Suprapubic skin (tissue), 4 donors: ENCODE measurements at regions not wholly inside any gene's neighbourhood (a gene's known extent, or its start where the extent isn't known, plus 50 kb on each side); places are given as distances from the start of the nearest gene placed in this dataset.

Experiments used
- DNase-seq, 2 donors: peaks; one replicate each; pipeline ENCODE4 v3.0.0-alpha.2; 2019; ENCODE audit warnings: low spot score in 2 of 2
- H3K27ac ChIP-seq: fragments of 200-600 bp; sonication (generic); one replicate; pipeline ENCODE4 v1.5.1; 2019
- H3K27me3 ChIP-seq: fragments of 200-600 bp; sonication (generic); one replicate; pipeline ENCODE4 v1.5.1; 2019
- H3K36me3 ChIP-seq: fragments of 200-600 bp; sonication (generic); one replicate; pipeline ENCODE4 v1.5.1; 2019
- H3K4me1 ChIP-seq: fragments of 200-600 bp; sonication (generic); one replicate; pipeline ENCODE4 v1.5.1; 2019
- H3K4me3 ChIP-seq: fragments of 200-600 bp; sonication (generic); one replicate; pipeline ENCODE4 v1.5.1; 2019; ENCODE audit warnings: mild to moderate bottlenecking
- H3K9me3 ChIP-seq: fragments of 200-600 bp; sonication (generic); one replicate; pipeline ENCODE4 v1.5.1; 2019
- EP300 ChIP-seq: sonication (generic); formaldehyde crosslinking; IDR thresholded peaks from one replicate; pipeline ENCODE4 v1.6.1; 2017; ENCODE audit warnings: antibody characterized with exemption
- POLR2A ChIP-seq, 2 donors: fragments of 450-650 bp; IDR thresholded peaks; one replicate each; pipeline ENCODE4 v1.6.1; 2017; ENCODE audit warnings: antibody characterized with exemption in 2 of 2, mild to moderate bottlenecking in 2 of 2, moderate library complexity in 2 of 2
- POLR2AphosphoS5 ChIP-seq, 3 donors: sonication (generic); formaldehyde crosslinking; IDR thresholded peaks; one replicate each; pipeline ENCODE4 v1.6.1; 2017; ENCODE audit warnings: antibody characterized with exemption in 3 of 3
- WGBS: methylation state at CpG from one replicate; pipeline ENCODE4 v1.1.5; 2018; 5-methylcytosine and 5-hydroxymethylcytosine counted together
- TF ChIP-seq, protein P1 (sequence below), 2 donors: fragments of 200-600 bp in 1 of 2; fragments of 450-650 bp in 1 of 2; sonication (generic) in 1 of 2; IDR thresholded peaks; one replicate each; pipeline ENCODE4 v1.5.1; 2016 to 2019; ENCODE audit warnings: antibody characterized with exemption in 2 of 2, mild to moderate bottlenecking in 1 of 2, moderate library complexity in 1 of 2

DNA sequence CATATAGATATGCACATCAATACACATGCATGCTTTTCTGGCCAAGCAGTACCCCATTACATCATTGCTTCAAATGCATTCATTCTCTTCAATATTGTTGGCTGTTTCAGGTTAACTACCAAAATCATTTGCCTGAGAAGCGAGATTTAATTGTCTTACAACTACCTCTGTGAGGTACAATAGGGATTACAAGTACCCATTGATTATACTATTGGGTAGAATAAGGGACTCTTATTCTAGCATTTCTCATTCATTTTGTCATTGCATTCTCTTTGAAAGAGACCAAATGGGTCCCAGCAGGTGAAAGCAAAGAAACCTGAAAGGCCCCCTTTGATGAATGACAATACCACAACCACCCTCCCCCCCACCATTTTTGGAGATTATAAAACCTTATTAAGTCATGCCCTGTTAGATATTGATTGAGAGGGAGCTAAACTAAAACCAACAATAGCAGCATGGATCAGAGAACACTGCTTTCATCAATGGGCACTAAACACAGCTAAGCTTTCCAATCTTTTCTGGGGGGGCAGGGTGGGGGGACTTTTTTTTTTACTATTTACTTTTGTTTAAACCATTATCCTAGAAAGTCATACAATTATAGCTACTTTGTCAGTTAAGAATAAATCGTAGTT is 375.0 kb upstream of the CCNH start:
- WGBS = 59% methylated on average over 2 of the region's 2 CpGs
- TF ChIP-seq POLR2AphosphoS5 (IDR thresholded peaks at IDR 0.05) = no peak
- no peak for TF ChIP-seq EP300
- TF ChIP-seq, protein P1, sequence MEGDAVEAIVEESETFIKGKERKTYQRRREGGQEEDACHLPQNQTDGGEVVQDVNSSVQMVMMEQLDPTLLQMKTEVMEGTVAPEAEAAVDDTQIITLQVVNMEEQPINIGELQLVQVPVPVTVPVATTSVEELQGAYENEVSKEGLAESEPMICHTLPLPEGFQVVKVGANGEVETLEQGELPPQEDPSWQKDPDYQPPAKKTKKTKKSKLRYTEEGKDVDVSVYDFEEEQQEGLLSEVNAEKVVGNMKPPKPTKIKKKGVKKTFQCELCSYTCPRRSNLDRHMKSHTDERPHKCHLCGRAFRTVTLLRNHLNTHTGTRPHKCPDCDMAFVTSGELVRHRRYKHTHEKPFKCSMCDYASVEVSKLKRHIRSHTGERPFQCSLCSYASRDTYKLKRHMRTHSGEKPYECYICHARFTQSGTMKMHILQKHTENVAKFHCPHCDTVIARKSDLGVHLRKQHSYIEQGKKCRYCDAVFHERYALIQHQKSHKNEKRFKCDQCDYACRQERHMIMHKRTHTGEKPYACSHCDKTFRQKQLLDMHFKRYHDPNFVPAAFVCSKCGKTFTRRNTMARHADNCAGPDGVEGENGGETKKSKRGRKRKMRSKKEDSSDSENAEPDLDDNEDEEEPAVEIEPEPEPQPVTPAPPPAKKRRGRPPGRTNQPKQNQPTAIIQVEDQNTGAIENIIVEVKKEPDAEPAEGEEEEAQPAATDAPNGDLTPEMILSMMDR (IDR thresholded peaks at IDR 0.05) = no peak
- no peak for TF ChIP-seq POLR2A (IDR thresholded peaks at IDR 0.05)

DNA sequence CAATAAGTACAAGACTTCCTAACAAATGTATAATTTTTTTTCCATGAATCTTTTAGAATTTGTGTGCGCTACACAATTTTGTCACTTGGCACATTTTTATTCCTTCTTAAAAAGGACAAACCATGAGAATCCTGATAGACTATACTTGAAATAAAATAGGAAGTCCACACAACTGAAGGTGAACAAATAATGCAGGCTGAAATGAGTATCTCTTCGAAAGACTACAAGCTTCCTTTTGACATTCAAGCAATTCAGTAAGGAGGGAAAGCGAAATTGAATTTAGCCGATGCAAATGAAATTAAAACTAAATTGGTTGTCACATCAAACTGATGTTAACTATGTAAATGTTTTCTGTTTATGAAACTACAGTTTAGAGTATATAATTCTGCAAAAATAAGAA is 374.4 kb upstream of the CCNH start:
- no peaks in the 10 kb centered on the region for H3K36me3 ChIP-seq
- DNase-seq = no peak
- 66% methylated on average over 4 of the region's 4 CpGs for WGBS
- no peak overlapping the region for H3K4me3 ChIP-seq
- no peaks in the 10 kb centered on the region for H3K9me3 ChIP-seq
- H3K27me3 ChIP-seq = peaks cover 32% of the 10 kb centered on the region
- TF ChIP-seq POLR2A (IDR thresholded peaks at IDR 0.05) (no peak), EP300 (no peak), POLR2AphosphoS5 (IDR thresholded peaks at IDR 0.05) (no peak)
- no peak overlapping the region for H3K27ac ChIP-seq
- no peaks in the 10 kb centered on the region for H3K4me1 ChIP-seq

More for the DNA sequence above, 375.0 kb upstream of the CCNH start:
- H3K4me1 ChIP-seq = no peaks in the 10 kb centered on the region
- no peak overlapping the region for H3K27ac ChIP-seq
- peaks cover 25% of the 10 kb centered on the region for H3K27me3 ChIP-seq
- H3K9me3 ChIP-seq = no peaks in the 10 kb centered on the region
- H3K36me3 ChIP-seq = no peaks in the 10 kb centered on the region
- no peak for DNase-seq
- no peak overlapping the region for H3K4me3 ChIP-seq

DNA sequence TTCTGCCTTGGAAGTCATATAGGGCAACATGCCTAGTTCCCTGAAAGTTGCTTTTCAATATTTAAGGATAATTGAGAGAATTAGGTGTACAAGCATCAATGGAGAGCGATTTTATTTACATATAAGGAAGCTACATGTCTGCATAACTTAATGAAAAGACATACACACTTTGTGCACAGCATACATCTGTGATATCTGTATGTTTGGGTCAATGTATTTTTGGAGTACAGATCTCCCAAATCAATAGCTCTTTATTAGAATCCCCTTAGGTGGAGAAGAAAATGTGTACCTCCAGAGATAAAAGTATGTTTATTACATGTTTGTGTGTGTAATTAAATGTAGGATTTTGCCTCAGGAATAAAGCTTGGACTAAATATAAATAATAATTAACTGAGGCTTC is 373.7 kb upstream of the CCNH start:
- H3K9me3 ChIP-seq = no peaks in the 10 kb centered on the region
- DNase-seq = no peak
- H3K4me1 ChIP-seq = no peaks in the 10 kb centered on the region
- H3K36me3 ChIP-seq = no peaks in the 10 kb centered on the region
- H3K27ac ChIP-seq = no peak overlapping the region
- no peak overlapping the region for H3K4me3 ChIP-seq
- WGBS = 62% methylated on average over 1 of the region's 1 CpG
- H3K27me3 ChIP-seq = peaks cover 36% of the 10 kb centered on the region
- TF ChIP-seq POLR2A (IDR thresholded peaks at IDR 0.05) (no peak), POLR2AphosphoS5 (IDR thresholded peaks at IDR 0.05) (no peak), EP300 (no peak)
- TF ChIP-seq, protein P1 (IDR thresholded peaks at IDR 0.05) = no peak

DNA sequence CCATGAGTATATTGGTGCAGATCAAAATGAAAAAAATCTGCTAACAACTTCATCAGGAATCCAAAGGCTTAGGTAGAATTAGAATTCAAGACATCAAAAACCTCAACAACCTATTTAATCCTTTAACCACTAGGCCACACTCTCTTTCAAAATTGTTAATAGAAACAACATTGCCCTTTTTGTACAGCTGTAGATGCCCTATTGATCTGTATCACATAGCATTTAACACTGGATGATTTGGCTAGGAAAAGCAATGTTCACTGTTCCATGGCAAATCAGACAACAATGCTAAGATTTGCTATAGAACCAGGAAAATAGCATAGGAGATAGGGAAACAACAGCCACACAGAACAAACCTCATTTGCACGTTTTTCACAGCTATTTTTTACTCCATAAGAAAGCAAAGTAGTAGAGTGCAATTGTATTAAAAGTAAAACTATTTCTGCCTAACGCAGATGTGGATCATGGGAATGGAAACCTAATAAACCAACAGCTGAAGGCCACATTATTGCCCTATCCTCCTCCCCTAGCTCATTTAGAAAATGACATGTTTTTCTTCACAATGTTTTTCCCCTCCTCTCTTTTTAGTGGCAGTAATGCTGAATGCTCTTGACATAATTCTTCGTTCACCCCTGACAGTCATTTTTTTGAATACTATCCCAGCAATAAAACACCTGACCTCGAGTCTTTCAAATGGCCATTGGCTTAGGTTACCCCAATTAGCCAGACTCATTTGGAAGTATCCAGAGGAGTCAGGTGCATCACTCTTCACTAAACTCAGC is 373.0 kb upstream of the CCNH start:
- Histone ChIP-seq H3K36me3 (no peaks in the 10 kb centered on the region), H3K4me3 (no peak overlapping the region), H3K27me3 (peaks cover 43% of the 10 kb centered on the region), H3K4me1 (peaks cover 4% of the 10 kb centered on the region), H3K9me3 (no peaks in the 10 kb centered on the region), H3K27ac (no peak overlapping the region)
- DNase-seq = no peak
- WGBS = 37% methylated on average over 4 of the region's 4 CpGs
- TF ChIP-seq POLR2A (IDR thresholded peaks at IDR 0.05) (no peak), POLR2AphosphoS5 (IDR thresholded peaks at IDR 0.05) (no peak), EP300 (no peak)
- TF ChIP-seq, protein P1 (IDR thresholded peaks at IDR 0.05) = no peak

DNA sequence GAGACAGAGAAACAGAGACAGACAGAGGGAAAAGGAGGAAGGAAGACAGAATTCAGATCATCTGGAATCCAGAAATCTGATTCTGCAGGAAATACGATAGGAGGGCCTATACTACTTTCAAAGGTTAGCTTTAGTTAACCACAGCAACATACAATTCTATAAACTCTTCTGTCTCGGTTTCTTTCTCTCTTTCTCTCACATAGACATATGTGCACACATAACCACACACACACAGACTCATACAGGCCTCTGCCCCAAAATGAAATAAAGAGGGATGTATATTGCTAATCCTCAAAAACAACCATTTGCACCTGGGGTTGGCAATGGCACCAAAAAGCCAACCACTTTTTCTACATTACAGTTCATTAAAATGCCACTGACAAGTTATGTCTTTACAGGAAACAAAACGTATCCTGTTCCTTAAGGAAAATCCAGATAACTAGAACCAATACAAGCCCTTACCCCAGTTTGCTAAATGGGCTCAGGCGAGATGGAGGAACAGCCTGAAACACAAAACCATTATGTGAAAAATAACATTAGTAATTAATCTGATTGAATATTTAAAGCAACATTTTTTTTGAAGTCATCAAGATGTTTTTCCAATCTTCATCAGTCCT is 372.3 kb upstream of the CCNH start:
- WGBS = 66% methylated on average over 4 of the region's 4 CpGs
- Histone ChIP-seq H3K27me3 (peaks cover 43% of the 10 kb centered on the region), H3K36me3 (no peaks in the 10 kb centered on the region), H3K27ac (no peak overlapping the region), H3K4me3 (no peak overlapping the region), H3K9me3 (no peaks in the 10 kb centered on the region), H3K4me1 (peaks cover 4% of the 10 kb centered on the region)
- DNase-seq = no peak
- no peak for TF ChIP-seq POLR2AphosphoS5 (IDR thresholded peaks at IDR 0.05)
- TF ChIP-seq, protein P1 (IDR thresholded peaks at IDR 0.05) = no peak
